Right lobe of liver (tissue), 6 donors: ENCODE measurements at regions not wholly inside any gene's neighbourhood (a gene's known extent, or its start where the extent isn't known, plus 50 kb on each side); places are given as distances from the start of the nearest gene placed in this dataset.

Experiments
- ATAC-seq, 4 donors: fragments of 200-7000 bp; cut with Tn5 transposase; one replicate each; pipeline ENCODE4 v1.9.1; 2020; ENCODE audit warnings: mild to moderate bottlenecking in 4 of 4, moderate library complexity in 4 of 4
- DNase-seq, 3 donors: peaks; one replicate each; pipeline ENCODE4 v3.0.0-alpha.2; 2020
- H3K27ac ChIP-seq, 3 donors: fragments of 200-600 bp; one replicate each; pipeline ENCODE4 v1.8.0; 2022
- H3K27me3 ChIP-seq, 2 donors: fragments of 200-600 bp; one replicate each; pipeline ENCODE4 v1.8.0; 2022
- H3K36me3 ChIP-seq, 4 donors: fragments of 200-600 bp; sonication (generic) in 1 of 4; one replicate each; pipeline versions ENCODE4 v1.5.1 to v1.8.0; 2017 to 2022; ENCODE audit warnings: control low read depth in 1 of 4
- H3K4me1 ChIP-seq, 4 donors: fragments of 200-600 bp; sonication (generic) in 1 of 4; one replicate each; pipeline versions ENCODE4 v1.5.1 to v1.8.0; 2017 to 2022; ENCODE audit warnings: control low read depth in 1 of 4
- H3K4me3 ChIP-seq, 3 donors: fragments of 200-600 bp; one replicate each; pipeline ENCODE4 v1.8.0; 2022
- H3K9me3 ChIP-seq, 4 donors: fragments of 200-600 bp; sonication (generic) in 1 of 4; one replicate each; pipeline versions ENCODE4 v1.5.1 to v1.8.0; 2017 to 2022; ENCODE audit warnings: control low read depth in 1 of 4
- POLR2A ChIP-seq: fragments of 450-650 bp; IDR thresholded peaks from one replicate; pipeline ENCODE4 v1.6.1; 2017; ENCODE audit warnings: antibody characterized with exemption, mild to moderate bottlenecking
- WGBS: methylation state at CpG from one replicate; pipeline ENCODE4 v1.1.6; 2018; ENCODE audit warnings: low coverage, low lambda C conversion rate; ENCODE audit not compliant: insufficient coverage; ENCODE audit errors: missing lambda C conversion rate; 5-methylcytosine and 5-hydroxymethylcytosine counted together
- intact Hi-C, 2 donors: fragments of 100-400 bp; cut with DNase I; formaldehyde crosslinking; loops; one replicate each; pipeline versions ENCODE4 v1.11.2 to v1.14.1; 2022
- TF ChIP-seq, protein P1 (sequence below), 4 donors: fragments of 200-600 bp in 3 of 4; fragments of 450-650 bp in 1 of 4; IDR thresholded peaks; one replicate each; pipeline versions ENCODE4 v1.5.1 to v1.8.0; 2016 to 2022; ENCODE audit warnings: antibody characterized with exemption in 4 of 4, mild to moderate bottlenecking in 2 of 4
- donor health status: DM: no; HTN: yes; CAD: no.
- donor health status: DM: no; HTN: no; CAD: no.
- donor health status: DM: no; HTN: no; CAD: no.
- donor health status: DM: no; HTN: yes; CAD: no.
- donor health status: DM: no; HTN: yes; CAD: no.

DNA sequence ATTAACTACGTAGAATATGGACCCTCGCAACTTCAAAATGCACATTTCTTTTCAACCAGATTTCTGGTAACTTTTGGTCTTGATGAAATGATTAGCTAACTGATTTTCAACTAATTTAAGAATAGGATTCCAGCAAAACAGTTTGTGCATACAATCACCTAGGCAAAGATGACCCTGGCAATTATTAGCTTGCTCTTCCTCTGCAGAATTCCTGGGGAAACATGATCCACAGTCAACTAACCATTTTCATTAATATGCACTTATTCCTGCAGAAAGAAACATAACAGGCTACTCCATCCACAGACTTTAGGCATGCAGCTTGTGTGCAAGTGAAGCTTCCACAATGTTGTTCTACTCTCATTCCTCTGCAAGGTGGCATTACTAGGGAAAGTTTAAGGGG is 1150.8 kb upstream of the FANCL start:
- H3K4me3 ChIP-seq: no peak overlapping the region
- H3K36me3 ChIP-seq: no peaks in the 10 kb centered on the region
- no peaks in the 10 kb centered on the region for H3K4me1 ChIP-seq
- intact Hi-C loops: no loop called here
- no peak overlapping the region for H3K27ac ChIP-seq
- ATAC-seq: no peak
- no peak for DNase-seq
- H3K27me3 ChIP-seq: no peaks in the 10 kb centered on the region
- 88% methylated on average over 2 of the region's 2 CpGs for WGBS
- TF ChIP-seq, protein P1, sequence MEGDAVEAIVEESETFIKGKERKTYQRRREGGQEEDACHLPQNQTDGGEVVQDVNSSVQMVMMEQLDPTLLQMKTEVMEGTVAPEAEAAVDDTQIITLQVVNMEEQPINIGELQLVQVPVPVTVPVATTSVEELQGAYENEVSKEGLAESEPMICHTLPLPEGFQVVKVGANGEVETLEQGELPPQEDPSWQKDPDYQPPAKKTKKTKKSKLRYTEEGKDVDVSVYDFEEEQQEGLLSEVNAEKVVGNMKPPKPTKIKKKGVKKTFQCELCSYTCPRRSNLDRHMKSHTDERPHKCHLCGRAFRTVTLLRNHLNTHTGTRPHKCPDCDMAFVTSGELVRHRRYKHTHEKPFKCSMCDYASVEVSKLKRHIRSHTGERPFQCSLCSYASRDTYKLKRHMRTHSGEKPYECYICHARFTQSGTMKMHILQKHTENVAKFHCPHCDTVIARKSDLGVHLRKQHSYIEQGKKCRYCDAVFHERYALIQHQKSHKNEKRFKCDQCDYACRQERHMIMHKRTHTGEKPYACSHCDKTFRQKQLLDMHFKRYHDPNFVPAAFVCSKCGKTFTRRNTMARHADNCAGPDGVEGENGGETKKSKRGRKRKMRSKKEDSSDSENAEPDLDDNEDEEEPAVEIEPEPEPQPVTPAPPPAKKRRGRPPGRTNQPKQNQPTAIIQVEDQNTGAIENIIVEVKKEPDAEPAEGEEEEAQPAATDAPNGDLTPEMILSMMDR (IDR thresholded peaks at IDR 0.05): no peak
- TF ChIP-seq POLR2A: no peak
- H3K9me3 ChIP-seq: no peaks in the 10 kb centered on the region

DNA sequence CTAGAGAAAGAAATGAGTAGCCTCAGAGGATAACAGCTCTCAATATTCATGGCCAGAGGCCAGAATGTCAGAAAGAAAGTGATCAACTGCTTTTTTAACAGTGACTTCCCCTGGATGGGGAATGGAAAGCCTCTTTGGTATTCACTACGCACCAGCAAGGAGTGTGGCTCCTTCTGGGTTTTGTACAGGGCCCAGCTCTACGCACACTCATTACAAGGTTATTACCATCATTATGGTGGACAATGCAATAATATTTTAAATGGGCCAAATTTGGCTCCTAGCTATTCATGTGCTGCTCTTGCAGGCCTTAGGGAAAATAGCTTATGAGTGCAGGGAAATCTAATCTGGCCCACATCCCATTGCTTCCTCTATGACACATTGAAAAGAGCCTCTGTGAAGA is 1149.5 kb upstream of the FANCL start:
- TF ChIP-seq, protein P1 (IDR thresholded peaks at IDR 0.05): no peak
- Histone ChIP-seq H3K36me3 (no peaks in the 10 kb centered on the region), H3K9me3 (no peaks in the 10 kb centered on the region), H3K27me3 (no peaks in the 10 kb centered on the region), H3K4me3 (no peak overlapping the region), H3K4me1 (no peaks in the 10 kb centered on the region), H3K27ac (no peak overlapping the region)
- no CpG with 5 or more reads among the region's 2 CpGs for WGBS
- DNase-seq (no peak), ATAC-seq (no peak)
- intact Hi-C loops: no loop called here

DNA sequence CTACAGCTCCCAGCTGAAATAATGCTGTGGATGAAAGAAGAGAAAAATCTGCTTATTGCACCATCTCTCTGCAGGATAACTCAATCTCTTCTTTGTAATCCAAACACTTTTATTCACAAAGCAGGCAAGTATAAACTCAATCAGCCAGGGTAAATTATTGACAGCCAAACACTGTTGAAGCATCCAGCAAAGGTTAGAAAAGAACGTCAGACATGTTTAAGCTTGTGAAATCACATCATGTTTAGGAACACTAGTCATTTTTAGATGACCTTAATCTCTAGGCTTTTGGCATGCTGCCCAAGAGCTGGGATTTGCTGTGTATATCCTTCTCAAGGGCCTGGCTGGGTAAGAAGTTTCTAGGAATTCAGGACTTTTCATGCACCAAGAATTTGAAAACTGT is 1148.1 kb upstream of the FANCL start:
- Histone ChIP-seq H3K36me3 (no peaks in the 10 kb centered on the region), H3K9me3 (no peaks in the 10 kb centered on the region), H3K27me3 (no peaks in the 10 kb centered on the region), H3K4me3 (no peak overlapping the region), H3K27ac (no peak overlapping the region), H3K4me1 (no peaks in the 10 kb centered on the region)
- DNase-seq (no peak), ATAC-seq (peak in 1 of 4 donors; percentile 30)
- WGBS: 15% methylated on average over 1 of the region's 1 CpG
- no peak for TF ChIP-seq POLR2A
- TF ChIP-seq, protein P1 (IDR thresholded peaks at IDR 0.05): no peak
- intact Hi-C loops: no loop called here

DNA sequence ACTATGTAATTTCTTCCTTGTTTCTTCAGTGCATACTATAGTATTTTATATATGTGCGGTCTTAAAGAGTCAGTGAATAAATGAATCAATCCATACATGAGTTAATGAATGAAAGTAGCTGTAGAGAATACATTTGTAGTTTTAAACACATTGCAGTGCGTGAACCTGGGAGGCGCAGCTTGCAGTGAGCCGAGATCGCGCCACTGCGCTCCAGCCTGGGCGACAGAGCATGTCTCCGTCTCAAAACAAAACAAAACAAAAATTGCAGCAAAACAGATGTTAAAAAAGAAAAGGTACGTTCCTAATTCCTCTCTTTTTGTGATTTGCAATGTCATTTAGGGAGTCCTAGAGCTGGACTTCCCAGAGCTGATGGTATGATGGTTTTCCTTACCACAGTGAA is 1144.8 kb upstream of the FANCL start:
- intact Hi-C loops: no loop called here
- no peak for ATAC-seq
- WGBS: 77% methylated on average over 10 of the region's 10 CpGs
- TF ChIP-seq, protein P1 (IDR thresholded peaks at IDR 0.05): no peak
- no peak for TF ChIP-seq POLR2A
- no peaks in the 10 kb centered on the region for H3K4me1 ChIP-seq
- H3K27ac ChIP-seq: no peak overlapping the region
- H3K36me3 ChIP-seq: no peaks in the 10 kb centered on the region
- H3K9me3 ChIP-seq: no peaks in the 10 kb centered on the region
- no peak for DNase-seq
- no peaks in the 10 kb centered on the region for H3K27me3 ChIP-seq
- no peak overlapping the region for H3K4me3 ChIP-seq

DNA sequence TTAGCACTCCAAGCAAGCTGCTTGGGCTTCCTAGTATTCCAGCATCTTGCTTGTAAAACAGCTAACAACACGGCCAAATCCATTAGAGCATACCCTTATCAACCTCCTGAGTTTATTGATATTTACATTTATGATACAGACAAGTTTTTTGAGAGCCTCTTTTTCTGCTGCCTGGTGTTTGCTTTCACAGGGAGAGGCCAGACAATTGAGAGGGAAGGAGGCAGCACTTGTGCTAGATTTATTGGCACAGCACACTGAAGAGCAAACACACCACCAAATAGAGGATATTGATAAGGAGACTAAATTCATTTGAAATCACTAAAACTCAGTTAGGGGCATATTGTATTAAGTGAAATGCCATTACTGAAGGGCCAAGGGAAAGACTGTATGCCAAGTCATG is 1142.3 kb upstream of the FANCL start:
- TF ChIP-seq POLR2A: no peak
- TF ChIP-seq, protein P1 (IDR thresholded peaks at IDR 0.05): no peak
- ATAC-seq (no peak), DNase-seq (no peak)
- Histone ChIP-seq H3K27me3 (no peaks in the 10 kb centered on the region), H3K4me3 (no peak overlapping the region), H3K27ac (no peak overlapping the region), H3K9me3 (no peaks in the 10 kb centered on the region), H3K4me1 (no peaks in the 10 kb centered on the region), H3K36me3 (no peaks in the 10 kb centered on the region)
- 23% methylated on average over 1 of the region's 1 CpG for WGBS
- intact Hi-C loops: no loop called here
